ENCODE measurements at regions not wholly inside any gene's neighbourhood (a gene's known extent, or its start where the extent isn't known, plus 50 kb on each side); places are given as distances from the start of the nearest gene placed in this dataset.

GRCh38 chr4:43918377-43918776 lies 530.2 kb downstream of the KCTD8 start:
- no peak overlapping the region for H3K4me3 ChIP-seq (ENCODE audit: low read depth, low read length)
- TF ChIP-seq, protein P1, sequence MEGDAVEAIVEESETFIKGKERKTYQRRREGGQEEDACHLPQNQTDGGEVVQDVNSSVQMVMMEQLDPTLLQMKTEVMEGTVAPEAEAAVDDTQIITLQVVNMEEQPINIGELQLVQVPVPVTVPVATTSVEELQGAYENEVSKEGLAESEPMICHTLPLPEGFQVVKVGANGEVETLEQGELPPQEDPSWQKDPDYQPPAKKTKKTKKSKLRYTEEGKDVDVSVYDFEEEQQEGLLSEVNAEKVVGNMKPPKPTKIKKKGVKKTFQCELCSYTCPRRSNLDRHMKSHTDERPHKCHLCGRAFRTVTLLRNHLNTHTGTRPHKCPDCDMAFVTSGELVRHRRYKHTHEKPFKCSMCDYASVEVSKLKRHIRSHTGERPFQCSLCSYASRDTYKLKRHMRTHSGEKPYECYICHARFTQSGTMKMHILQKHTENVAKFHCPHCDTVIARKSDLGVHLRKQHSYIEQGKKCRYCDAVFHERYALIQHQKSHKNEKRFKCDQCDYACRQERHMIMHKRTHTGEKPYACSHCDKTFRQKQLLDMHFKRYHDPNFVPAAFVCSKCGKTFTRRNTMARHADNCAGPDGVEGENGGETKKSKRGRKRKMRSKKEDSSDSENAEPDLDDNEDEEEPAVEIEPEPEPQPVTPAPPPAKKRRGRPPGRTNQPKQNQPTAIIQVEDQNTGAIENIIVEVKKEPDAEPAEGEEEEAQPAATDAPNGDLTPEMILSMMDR (conservative IDR thresholded peaks at IDR 0.05; ENCODE audit: low read depth, low read length) = no peak
- DNase-seq (ENCODE audit: low read depth) = no peak

- no peak for DNase-seq (ENCODE audit: low read depth)
- H3K4me3 ChIP-seq (ENCODE audit: low read depth, low read length) = no peak overlapping the region
- TF ChIP-seq, protein P1 (conservative IDR thresholded peaks at IDR 0.05; ENCODE audit: low read depth, low read length) = no peak
Measured at GRCh38 chr4:43932448-43932847, 516.2 kb downstream of the KCTD8 start.

DNA sequence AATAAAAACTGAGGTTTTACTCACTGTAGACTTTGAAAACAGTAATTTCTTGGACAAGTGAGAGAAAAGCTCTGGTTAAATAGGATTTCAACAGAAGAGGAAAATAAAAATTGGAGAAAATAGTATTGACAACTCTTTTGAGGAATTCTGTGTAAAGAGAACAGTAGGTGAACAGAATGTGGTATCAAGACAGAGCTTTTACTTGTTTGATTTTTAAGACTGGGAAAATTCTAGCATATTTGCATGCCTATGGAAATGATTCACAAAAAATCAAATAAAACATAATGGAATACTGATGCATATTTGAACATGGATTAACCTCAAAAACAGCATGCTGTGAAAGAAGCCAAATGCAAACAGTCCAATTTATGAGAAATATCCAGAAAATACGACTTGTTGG lies 504.6 kb downstream of the KCTD8 start:
- H3K4me3 ChIP-seq (ENCODE audit: low read depth, low read length) = no peak overlapping the region
- TF ChIP-seq, protein P1 (conservative IDR thresholded peaks at IDR 0.05; ENCODE audit: low read depth, low read length) = no peak
- no peak for DNase-seq (ENCODE audit: low read depth)

DNA sequence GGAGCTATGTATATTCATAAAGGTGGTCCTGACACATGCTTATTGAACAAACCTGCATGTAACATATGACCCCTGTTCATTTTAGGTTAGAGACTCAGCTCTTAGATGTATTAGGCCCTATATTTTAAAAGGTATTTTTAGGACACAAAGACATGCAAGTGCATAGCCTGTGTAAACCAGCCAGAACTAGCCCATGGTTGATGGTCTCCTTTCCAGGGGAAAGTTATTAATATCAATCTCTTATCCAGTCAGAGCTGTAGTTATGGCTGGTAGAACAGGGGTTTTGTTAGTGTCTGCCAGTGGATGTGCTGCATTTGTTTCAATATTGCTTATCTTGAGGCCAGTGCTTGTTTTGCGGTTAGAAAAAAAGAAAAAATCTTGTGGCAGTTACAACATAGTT lies 488.6 kb downstream of the KCTD8 start:
- no peak overlapping the region for H3K4me3 ChIP-seq (ENCODE audit: low read depth, low read length)
- TF ChIP-seq, protein P1 (conservative IDR thresholded peaks at IDR 0.05; ENCODE audit: low read depth, low read length) = no peak
- DNase-seq (ENCODE audit: low read depth) = no peak

DNA sequence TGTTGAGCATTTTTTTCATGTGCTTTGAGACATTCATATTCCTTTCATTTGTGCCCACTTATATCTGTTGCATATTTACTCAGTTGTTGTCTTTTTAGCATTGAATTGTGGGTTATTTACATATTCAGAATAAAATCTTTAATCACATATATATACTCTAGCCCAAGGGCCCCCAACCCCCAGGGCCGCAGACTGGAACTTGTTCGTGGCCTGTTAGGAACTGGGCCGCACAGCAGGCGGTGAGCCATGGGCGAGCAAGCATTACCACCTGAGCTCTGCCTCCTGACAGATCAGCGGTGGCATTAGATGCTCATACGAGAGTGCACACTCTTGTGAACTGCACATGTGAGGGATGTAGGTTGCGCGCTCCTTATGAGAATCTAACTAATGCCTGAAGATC lies 480.6 kb downstream of the KCTD8 start:
- TF ChIP-seq, protein P1 (conservative IDR thresholded peaks at IDR 0.05; ENCODE audit: low read depth, low read length) = no peak
- no peak for DNase-seq (ENCODE audit: low read depth)

GRCh38 chr4:43983610-43984009 lies 465.0 kb downstream of the KCTD8 start:
- H3K4me3 ChIP-seq (ENCODE audit: low read depth, low read length) = no peak overlapping the region
- TF ChIP-seq, protein P1 (conservative IDR thresholded peaks at IDR 0.05; ENCODE audit: low read depth, low read length) = no peak
- no peak for DNase-seq (ENCODE audit: low read depth)

More for the DNA sequence above, 480.6 kb downstream of the KCTD8 start:
- H3K4me3 ChIP-seq (ENCODE audit: low read depth, low read length) = no peak overlapping the region

- TF ChIP-seq, protein P1 (conservative IDR thresholded peaks at IDR 0.05; ENCODE audit: low read depth, low read length) = no peak
- no peak for DNase-seq (ENCODE audit: low read depth)
Measured at GRCh38 chr4:43987331-43987944, 461.2 kb downstream of the KCTD8 start.

More at GRCh38 chr4:43987331-43987944, 461.2 kb downstream of the KCTD8 start:
- no peak overlapping the region for H3K4me3 ChIP-seq (ENCODE audit: low read depth, low read length)

All from epithelial cell of proximal tubule (primary cell).